ENCODE measurements at regions not wholly inside any gene's neighbourhood (a gene's known extent, or its start where the extent isn't known, plus 50 kb on each side); places are given as distances from the start of the nearest gene placed in this dataset.

- no peak for TF ChIP-seq POLR2A (IDR thresholded peaks at IDR 0.05)
- TF ChIP-seq CTCF (IDR thresholded peaks at IDR 0.05): no peak
- TF ChIP-seq EP300 (IDR thresholded peaks at IDR 0.05): no peak
Measured at GRCh38 chr5:69039829-69040228, 54.0 kb upstream of the SLC30A5 start.

Data from ovary (tissue), 3 donors.